NCI-H2107 treated with DMSO at 0.1 percent for 48 hours (cell line): ENCODE measurements at regions not wholly inside any gene's neighbourhood (a gene's known extent, or its start where the extent isn't known, plus 50 kb on each side); places are given as distances from the start of the nearest gene placed in this dataset.
"Not testable (repeated sequence)": the region's sequence is repeated elsewhere in the genome, so short reads cannot be mapped to it uniquely, and the experiment has no call there.

Experiments used
- DNase-seq: peaks from one replicate; lab custom pipeline; 2025; ENCODE audit not compliant: unreplicated experiment; lab: John Stamatoyannopoulos, UW

GRCh38 chr10:5268743-5269142 lies 72.1 kb downstream of the AKR1C4 start:
- no peak for DNase-seq

GRCh38 chr10:5269791-5270190 lies 73.2 kb downstream of the AKR1C4 start:
- DNase-seq: no peak

GRCh38 chr10:5271526-5271925 lies 74.9 kb downstream of the AKR1C4 start:
- DNase-seq: no peak

GRCh38 chr10:5272065-5272803 lies 75.6 kb downstream of the AKR1C4 start:
- DNase-seq: no peak

GRCh38 chr10:5274795-5275194 lies 78.2 kb downstream of the AKR1C4 start:
- no peak for DNase-seq

GRCh38 chr10:5281356-5281755 lies 83.4 kb upstream of the UCN3 start:
- no peak for DNase-seq

GRCh38 chr10:5282137-5282536 lies 82.6 kb upstream of the UCN3 start:
- DNase-seq: no peak

GRCh38 chr10:5283305-5284158 lies 81.2 kb upstream of the UCN3 start:
- DNase-seq: peak; percentile 35

GRCh38 chr10:5284311-5285057 lies 80.3 kb upstream of the UCN3 start:
- DNase-seq: no peak

GRCh38 chr10:5285186-5285585 lies 79.6 kb upstream of the UCN3 start:
- DNase-seq: no peak

- no peak for DNase-seq
Observed at GRCh38 chr10:5288359-5288758, 76.4 kb upstream of the UCN3 start.

- not testable (repeated sequence) for DNase-seq
Observed at GRCh38 chr10:5289228-5289627, 75.5 kb upstream of the UCN3 start.

GRCh38 chr10:5291501-5292195 lies 73.1 kb upstream of the UCN3 start:
- no peak for DNase-seq

GRCh38 chr10:5292196-5292735 lies 72.5 kb upstream of the UCN3 start:
- DNase-seq: no peak

GRCh38 chr10:5292970-5293369 lies 71.8 kb upstream of the UCN3 start:
- not testable (repeated sequence) for DNase-seq

GRCh38 chr10:5293691-5294550 lies 70.8 kb upstream of the UCN3 start:
- no peak for DNase-seq

GRCh38 chr10:5297466-5297865 lies 67.3 kb upstream of the UCN3 start:
- no peak for DNase-seq

- DNase-seq: no peak
Observed at GRCh38 chr10:5297996-5298395, 66.8 kb upstream of the UCN3 start.

GRCh38 chr10:5299950-5300349 lies 64.8 kb upstream of the UCN3 start:
- DNase-seq: no peak

GRCh38 chr10:5303504-5303903 lies 61.3 kb upstream of the UCN3 start:
- no peak for DNase-seq
